ENCODE measurements at regions not wholly inside any gene's neighbourhood (a gene's known extent, or its start where the extent isn't known, plus 50 kb on each side); places are given as distances from the start of the nearest gene placed in this dataset.

- DNase-seq, result no peak
- peaks cover 13% of the 10 kb centered on the region for H3K27me3 Mint-ChIP-seq (ENCODE audit: insufficient read depth)
- H3K4me3 Mint-ChIP-seq, result no peak overlapping the region
- H3K36me3 Mint-ChIP-seq (ENCODE audit: low read depth), result no peaks in the 10 kb centered on the region
- no peak overlapping the region for H3K27ac Mint-ChIP-seq
- H3K4me1 Mint-ChIP-seq (ENCODE audit: low read depth), result no peaks in the 10 kb centered on the region
- TF ChIP-seq CTCF (IDR thresholded peaks at IDR 0.05), result no peak
- no peaks in the 10 kb centered on the region; the same call in 1 of the 2 replicates for H3K9me3 Mint-ChIP-seq
These were observed 161.6 kb upstream of the NCK2 start for GRCh38 chr2:105582952-105583660.

- DNase-seq, result no peak
- Mint-ChIP-seq H3K4me3 (no peak overlapping the region), H3K27me3 (ENCODE audit: insufficient read depth) (peaks cover 13% of the 10 kb centered on the region), H3K36me3 (ENCODE audit: low read depth) (no peaks in the 10 kb centered on the region), H3K9me3 (no peaks in the 10 kb centered on the region), H3K4me1 (ENCODE audit: low read depth) (peaks cover 6% of the 10 kb centered on the region), H3K27ac (no peak overlapping the region)
- TF ChIP-seq CTCF (IDR thresholded peaks at IDR 0.05), result no peak
These were observed 163.2 kb upstream of the NCK2 start for GRCh38 chr2:105581555-105581944.

GRCh38 chr2:105580870-105581554, 163.7 kb upstream of the NCK2 start:
- Mint-ChIP-seq H3K9me3 (no peaks in the 10 kb centered on the region), H3K36me3 (ENCODE audit: low read depth) (no peaks in the 10 kb centered on the region), H3K4me3 (no peak overlapping the region), H3K27me3 (ENCODE audit: insufficient read depth) (peaks cover 13% of the 10 kb centered on the region), H3K4me1 (ENCODE audit: low read depth) (peaks cover 11% of the 10 kb centered on the region), H3K27ac (no peak overlapping the region)
- no peak for TF ChIP-seq CTCF (IDR thresholded peaks at IDR 0.05)
- DNase-seq, result no peak

GRCh38 chr2:105580216-105580615, 164.5 kb upstream of the NCK2 start:
- DNase-seq, result no peak
- peaks cover 19% of the 10 kb centered on the region for H3K4me1 Mint-ChIP-seq (ENCODE audit: low read depth)
- no peak for TF ChIP-seq CTCF (IDR thresholded peaks at IDR 0.05)
- no peaks in the 10 kb centered on the region for H3K36me3 Mint-ChIP-seq (ENCODE audit: low read depth)
- H3K27me3 Mint-ChIP-seq (ENCODE audit: insufficient read depth), result peaks cover 13% of the 10 kb centered on the region
- H3K4me3 Mint-ChIP-seq, result no peak overlapping the region
- H3K9me3 Mint-ChIP-seq, result no peaks in the 10 kb centered on the region
- no peak overlapping the region for H3K27ac Mint-ChIP-seq

- no peak for TF ChIP-seq CTCF (IDR thresholded peaks at IDR 0.05)
- no peak overlapping the region for H3K4me3 Mint-ChIP-seq
- H3K4me1 Mint-ChIP-seq (ENCODE audit: low read depth), result peaks cover 26% of the 10 kb centered on the region
- H3K36me3 Mint-ChIP-seq (ENCODE audit: low read depth), result no peaks in the 10 kb centered on the region
- H3K27ac Mint-ChIP-seq, result no peak overlapping the region
- peaks cover 14% of the 10 kb centered on the region for H3K27me3 Mint-ChIP-seq (ENCODE audit: insufficient read depth)
- no peaks in the 10 kb centered on the region for H3K9me3 Mint-ChIP-seq
- no peak for DNase-seq
These were observed 166.5 kb upstream of the NCK2 start for GRCh38 chr2:105578166-105578565.
